GM12873 (cell line): ENCODE measurements at regions not wholly inside any gene's neighbourhood (a gene's known extent, or its start where the extent isn't known, plus 50 kb on each side); places are given as distances from the start of the nearest gene placed in this dataset.

Experiments
- TF ChIP-seq, protein P1 (sequence below): IDR thresholded peaks from 2 replicates; pipeline ENCODE4 v1.5.1; 2012; ENCODE audit warnings: low read depth, mild to moderate bottlenecking, moderate library complexity, low read length, control low read depth; ENCODE audit not compliant: insufficient read depth; ENCODE audit errors: missing control alignments

DNA sequence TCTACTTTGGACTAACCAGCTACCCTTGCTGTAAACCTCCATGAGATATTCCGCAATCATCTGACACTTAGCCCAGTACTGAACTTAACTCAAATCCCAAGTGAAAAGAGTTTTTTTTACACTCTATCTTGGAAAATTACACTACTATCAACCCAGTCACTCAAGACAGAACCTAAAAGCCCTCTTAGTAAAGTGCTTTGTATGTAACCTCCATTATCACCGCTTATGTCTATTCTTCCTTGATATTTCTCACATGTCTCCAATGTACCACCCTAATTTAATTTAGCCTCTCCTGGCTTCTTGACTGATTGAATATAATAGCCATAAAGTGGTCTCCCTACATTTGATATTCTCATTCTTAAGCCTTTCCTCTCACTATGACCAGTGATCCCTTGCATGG is 168.8 kb upstream of the SYT1 start:
- TF ChIP-seq, protein P1, sequence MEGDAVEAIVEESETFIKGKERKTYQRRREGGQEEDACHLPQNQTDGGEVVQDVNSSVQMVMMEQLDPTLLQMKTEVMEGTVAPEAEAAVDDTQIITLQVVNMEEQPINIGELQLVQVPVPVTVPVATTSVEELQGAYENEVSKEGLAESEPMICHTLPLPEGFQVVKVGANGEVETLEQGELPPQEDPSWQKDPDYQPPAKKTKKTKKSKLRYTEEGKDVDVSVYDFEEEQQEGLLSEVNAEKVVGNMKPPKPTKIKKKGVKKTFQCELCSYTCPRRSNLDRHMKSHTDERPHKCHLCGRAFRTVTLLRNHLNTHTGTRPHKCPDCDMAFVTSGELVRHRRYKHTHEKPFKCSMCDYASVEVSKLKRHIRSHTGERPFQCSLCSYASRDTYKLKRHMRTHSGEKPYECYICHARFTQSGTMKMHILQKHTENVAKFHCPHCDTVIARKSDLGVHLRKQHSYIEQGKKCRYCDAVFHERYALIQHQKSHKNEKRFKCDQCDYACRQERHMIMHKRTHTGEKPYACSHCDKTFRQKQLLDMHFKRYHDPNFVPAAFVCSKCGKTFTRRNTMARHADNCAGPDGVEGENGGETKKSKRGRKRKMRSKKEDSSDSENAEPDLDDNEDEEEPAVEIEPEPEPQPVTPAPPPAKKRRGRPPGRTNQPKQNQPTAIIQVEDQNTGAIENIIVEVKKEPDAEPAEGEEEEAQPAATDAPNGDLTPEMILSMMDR, result no peak

DNA sequence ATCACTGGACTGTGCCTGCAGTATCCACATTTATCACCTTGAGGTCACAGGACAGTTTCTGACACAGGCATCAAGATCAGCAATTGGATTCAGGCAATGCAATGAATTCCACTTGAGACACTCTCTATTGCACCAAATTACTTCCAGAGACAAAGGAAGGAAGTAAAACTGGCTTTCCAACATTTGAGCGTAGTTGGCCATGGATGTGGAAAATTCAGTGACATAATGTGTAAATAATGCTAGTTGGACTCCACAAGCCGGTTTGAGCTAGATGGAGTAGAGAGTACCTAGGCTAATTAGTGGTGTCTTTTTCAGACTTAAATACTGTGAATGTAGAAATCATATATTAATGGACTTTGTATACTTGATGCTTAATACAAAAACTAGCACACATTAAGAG is 168.3 kb upstream of the SYT1 start:
- TF ChIP-seq, protein P1, result no peak

DNA sequence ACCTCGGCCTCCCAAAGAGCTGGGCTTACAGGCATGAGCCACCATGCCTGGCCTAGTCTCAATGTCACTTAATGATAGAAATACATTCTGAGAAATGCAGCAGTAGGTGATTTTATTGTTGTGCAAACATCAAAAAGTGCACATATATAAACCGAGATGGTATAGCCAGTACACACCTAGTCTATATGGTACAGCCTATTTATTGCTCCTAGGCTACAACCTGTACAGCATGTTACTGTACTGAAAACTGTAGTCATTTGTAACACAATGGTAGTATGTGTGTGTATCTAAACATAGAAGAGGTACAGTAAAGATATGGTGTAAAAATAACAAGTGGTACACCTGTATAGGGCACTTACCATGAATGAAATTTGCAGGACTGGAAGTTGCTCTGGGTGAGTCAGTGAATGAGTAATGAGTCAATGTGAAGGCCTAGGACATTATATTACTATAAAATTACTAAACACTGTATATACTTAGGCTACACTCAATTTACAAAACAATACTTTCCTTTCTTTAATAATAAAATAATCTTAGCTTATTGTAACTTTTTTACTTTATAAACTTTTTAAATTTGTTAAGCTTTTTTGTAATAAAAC is 166.7 kb upstream of the SYT1 start:
- TF ChIP-seq, protein P1, result no peak

DNA sequence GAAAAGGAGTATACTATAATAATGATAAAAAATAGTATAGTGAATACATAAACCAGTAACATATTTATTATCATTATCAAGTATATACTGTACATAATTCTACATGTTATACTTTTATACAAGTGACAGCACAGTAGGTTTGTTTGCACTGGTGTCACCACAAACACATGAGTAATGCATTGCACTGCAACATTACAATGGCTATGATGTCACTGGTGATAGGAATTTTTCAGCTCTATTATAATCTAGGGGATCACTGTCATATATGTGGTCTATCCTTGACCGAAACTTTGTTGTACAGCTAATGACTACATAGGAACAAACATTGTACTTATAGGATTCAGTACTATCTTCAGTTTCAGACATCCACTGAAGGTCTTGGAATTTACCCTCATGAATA is 165.8 kb upstream of the SYT1 start:
- TF ChIP-seq, protein P1, result no peak

DNA sequence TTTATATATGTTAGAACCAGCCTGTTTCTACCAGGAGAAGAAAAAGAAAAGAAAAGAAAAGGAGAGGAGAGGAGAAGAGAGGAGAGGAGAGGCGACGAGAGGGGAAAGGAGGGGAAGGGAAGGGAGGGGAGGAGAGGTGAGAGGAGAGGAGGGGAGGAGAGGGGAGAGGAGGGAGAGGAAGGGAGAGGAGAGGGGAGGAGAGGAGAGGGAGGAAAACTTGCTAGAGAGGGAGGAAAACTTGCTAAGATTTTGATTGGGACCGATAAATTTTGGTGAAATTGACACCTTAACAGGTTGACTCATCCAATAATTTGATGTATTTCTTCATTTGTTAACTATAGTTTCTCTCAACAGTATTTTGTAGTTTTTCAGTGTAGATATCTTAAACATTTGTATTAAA is 164.0 kb upstream of the SYT1 start:
- TF ChIP-seq, protein P1, result no peak

DNA sequence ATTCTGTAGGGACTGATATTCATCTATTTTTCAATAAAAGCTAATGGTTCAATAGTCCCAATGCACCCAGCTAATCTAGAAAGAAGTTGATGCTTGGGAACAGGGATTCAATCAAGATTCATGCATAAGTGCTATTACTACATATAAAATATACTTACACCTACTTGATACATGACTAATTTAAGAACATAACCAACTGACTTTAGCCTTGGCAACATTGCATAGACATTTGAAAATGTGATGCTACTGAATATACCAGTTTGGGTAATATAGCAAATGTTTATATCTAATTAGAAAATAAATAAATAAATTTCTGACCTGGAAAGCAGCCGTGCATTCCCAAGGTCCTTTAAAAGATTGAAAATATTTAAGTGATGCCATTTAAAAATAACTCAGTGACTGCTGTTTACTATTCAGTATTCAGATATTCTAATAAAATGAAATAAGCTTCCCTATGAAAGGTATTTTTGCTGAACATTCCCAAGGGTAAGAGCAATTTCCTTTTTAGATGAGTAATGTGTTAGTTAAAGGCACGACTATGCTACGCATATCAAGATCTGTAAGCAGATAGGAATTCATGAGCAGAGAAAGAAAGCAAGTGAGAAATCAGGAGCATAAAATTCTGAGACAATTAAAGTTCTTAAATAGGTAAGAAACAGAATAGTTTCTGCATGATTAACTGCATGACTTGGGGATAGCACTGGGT is 160.6 kb upstream of the SYT1 start:
- TF ChIP-seq, protein P1, result no peak

DNA sequence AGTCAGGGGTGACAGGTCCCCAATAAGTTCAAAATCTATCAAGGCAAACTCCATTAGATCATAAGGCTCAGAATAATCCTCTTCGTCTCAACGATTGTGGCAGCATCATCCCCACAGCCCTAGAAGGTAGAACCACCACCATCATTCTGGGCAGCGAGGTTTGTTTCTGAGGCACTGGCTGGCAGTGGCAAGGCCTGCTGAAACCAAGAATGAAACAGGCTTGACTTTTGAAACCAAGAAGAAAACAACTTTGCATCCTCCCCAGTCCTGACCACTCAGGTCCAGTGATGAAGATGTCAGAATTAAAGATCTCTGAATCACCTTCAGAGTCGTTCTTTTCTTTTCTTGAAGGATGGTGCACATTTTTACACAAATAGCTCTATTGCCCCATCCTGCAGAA is 152.6 kb upstream of the SYT1 start:
- TF ChIP-seq, protein P1, result no peak
